ENCODE measurements at regions not wholly inside any gene's neighbourhood (a gene's known extent, or its start where the extent isn't known, plus 50 kb on each side); places are given as distances from the start of the nearest gene placed in this dataset.

- TF ChIP-seq CTCF (IDR thresholded peaks at IDR 0.05; ENCODE audit: borderline replicate concordance, control extremely low read depth, extremely low read depth, insufficient read depth, missing control alignments) = no peak
- in situ Hi-C loops (cut with MboI; ENCODE audit: low sequenced_read_pairs, unreplicated experiment) = no loop called here
- DNase-seq (ENCODE audit: low spot score) = no peak
Measured at GRCh38 chr3:66667263-66667662, 166.4 kb upstream of the LRIG1 start.

GRCh38 chr3:66671291-66671690 is 170.5 kb upstream of the LRIG1 start:
- in situ Hi-C loops (cut with MboI; ENCODE audit: low sequenced_read_pairs, unreplicated experiment) = no loop called here
- no peak for DNase-seq (ENCODE audit: low spot score)
- TF ChIP-seq CTCF (IDR thresholded peaks at IDR 0.05; ENCODE audit: borderline replicate concordance, control extremely low read depth, extremely low read depth, insufficient read depth, missing control alignments) = no peak

GRCh38 chr3:66672830-66673229 is 172.0 kb upstream of the LRIG1 start:
- TF ChIP-seq CTCF (IDR thresholded peaks at IDR 0.05; ENCODE audit: borderline replicate concordance, control extremely low read depth, extremely low read depth, insufficient read depth, missing control alignments) = no peak
- in situ Hi-C loops (cut with MboI; ENCODE audit: low sequenced_read_pairs, unreplicated experiment) = no loop called here
- DNase-seq (ENCODE audit: low spot score) = no peak

- no peak for TF ChIP-seq CTCF (IDR thresholded peaks at IDR 0.05; ENCODE audit: borderline replicate concordance, control extremely low read depth, extremely low read depth, insufficient read depth, missing control alignments)
- no peak for DNase-seq (ENCODE audit: low spot score)
- in situ Hi-C loops (cut with MboI; ENCODE audit: low sequenced_read_pairs, unreplicated experiment) = no loop called here
Measured at GRCh38 chr3:66673293-66673692, 172.5 kb upstream of the LRIG1 start.

GRCh38 chr3:66675366-66675765 is 174.5 kb upstream of the LRIG1 start:
- no peak for DNase-seq (ENCODE audit: low spot score)
- no peak for TF ChIP-seq CTCF (IDR thresholded peaks at IDR 0.05; ENCODE audit: borderline replicate concordance, control extremely low read depth, extremely low read depth, insufficient read depth, missing control alignments)
- in situ Hi-C loops (cut with MboI; ENCODE audit: low sequenced_read_pairs, unreplicated experiment) = no loop called here

- in situ Hi-C loops (cut with MboI; ENCODE audit: low sequenced_read_pairs, unreplicated experiment) = no loop called here
Measured at GRCh38 chr3:66692042-66692765, 191.4 kb upstream of the LRIG1 start.

More at GRCh38 chr3:66692042-66692765, 191.4 kb upstream of the LRIG1 start:
- DNase-seq (ENCODE audit: low spot score) = no peak
- TF ChIP-seq CTCF (IDR thresholded peaks at IDR 0.05; ENCODE audit: borderline replicate concordance, control extremely low read depth, extremely low read depth, insufficient read depth, missing control alignments) = no peak

All from GM13976 (cell line).